Activated CD4-positive, alpha-beta memory T cell treated with anti-CD3 and anti-CD28 coated beads, Interleukin-2, amount 10 ng/mL, durations not matched to agents 7 days and 5 days (primary cell): ENCODE measurements at regions not wholly inside any gene's neighbourhood (a gene's known extent, or its start where the extent isn't known, plus 50 kb on each side); places are given as distances from the start of the nearest gene placed in this dataset.

Experiments used
- CTCF ChIA-PET: fragments of 350-600 bp; sonication (Branson Sonifier 250); formaldehyde crosslinking; loops from one replicate; lab custom pipeline; 2021; ENCODE audit warnings: antibody characterized with exemption, inconsistent platforms; lab: Charles Lee
- POLR2A ChIA-PET: fragments of 350-600 bp; sonication (Branson Sonifier 250); formaldehyde crosslinking; loops from one replicate; lab custom pipeline; 2021; ENCODE audit warnings: antibody characterized with exemption; lab: Charles Lee
- DNase-seq: peaks from one replicate; pipeline ENCODE4 v3.0.0-alpha.2; 2020
- H3K27ac Mint-ChIP-seq: one replicate; pipeline ENCODE4 v1.8.0; 2021; ENCODE audit warnings: mild to moderate bottlenecking, mixed read lengths
- H3K27me3 Mint-ChIP-seq: one replicate; pipeline ENCODE4 v1.8.0; 2021; ENCODE audit warnings: mixed read lengths
- H3K36me3 Mint-ChIP-seq: one replicate; pipeline ENCODE4 v1.8.0; 2021; ENCODE audit warnings: low read depth, mixed read lengths
- H3K4me1 Mint-ChIP-seq: one replicate; pipeline ENCODE4 v1.8.0; 2021; ENCODE audit warnings: mixed read lengths
- H3K4me3 Mint-ChIP-seq: one replicate; pipeline ENCODE4 v1.8.0; 2021; ENCODE audit warnings: mild to moderate bottlenecking, mixed read lengths
- H3K9me3 Mint-ChIP-seq: one replicate; pipeline ENCODE4 v1.8.0; 2021; ENCODE audit warnings: mixed read lengths

- no peak overlapping the region for H3K27ac Mint-ChIP-seq
- no peaks in the 10 kb centered on the region for H3K4me1 Mint-ChIP-seq
- H3K4me3 Mint-ChIP-seq: no peak overlapping the region
- H3K36me3 Mint-ChIP-seq: no peaks in the 10 kb centered on the region
- H3K27me3 Mint-ChIP-seq: no peaks in the 10 kb centered on the region
- POLR2A ChIA-PET: no interaction called here
- CTCF ChIA-PET: no interaction called here
- H3K9me3 Mint-ChIP-seq: no peaks in the 10 kb centered on the region
- no peak for DNase-seq
These were observed 159.4 kb upstream of the TENM3 start for GRCh38 chr4:182083671-182084410.

GRCh38 chr4:182085051-182085480, 158.1 kb upstream of the TENM3 start:
- no peak for DNase-seq
- Mint-ChIP-seq H3K27me3 (no peaks in the 10 kb centered on the region), H3K27ac (no peak overlapping the region), H3K4me1 (no peaks in the 10 kb centered on the region), H3K36me3 (no peaks in the 10 kb centered on the region), H3K9me3 (no peaks in the 10 kb centered on the region), H3K4me3 (no peak overlapping the region)
- CTCF ChIA-PET: no interaction called here
- POLR2A ChIA-PET: no interaction called here

- no peaks in the 10 kb centered on the region for H3K27me3 Mint-ChIP-seq
- H3K4me1 Mint-ChIP-seq: no peaks in the 10 kb centered on the region
- no peak overlapping the region for H3K27ac Mint-ChIP-seq
- H3K9me3 Mint-ChIP-seq: peaks cover 2% of the 10 kb centered on the region
- DNase-seq: no peak
- POLR2A ChIA-PET: no interaction called here
- no peaks in the 10 kb centered on the region for H3K36me3 Mint-ChIP-seq
- CTCF ChIA-PET: no interaction called here
- no peak overlapping the region for H3K4me3 Mint-ChIP-seq
These were observed 153.9 kb upstream of the TENM3 start for GRCh38 chr4:182089326-182089725.

DNA sequence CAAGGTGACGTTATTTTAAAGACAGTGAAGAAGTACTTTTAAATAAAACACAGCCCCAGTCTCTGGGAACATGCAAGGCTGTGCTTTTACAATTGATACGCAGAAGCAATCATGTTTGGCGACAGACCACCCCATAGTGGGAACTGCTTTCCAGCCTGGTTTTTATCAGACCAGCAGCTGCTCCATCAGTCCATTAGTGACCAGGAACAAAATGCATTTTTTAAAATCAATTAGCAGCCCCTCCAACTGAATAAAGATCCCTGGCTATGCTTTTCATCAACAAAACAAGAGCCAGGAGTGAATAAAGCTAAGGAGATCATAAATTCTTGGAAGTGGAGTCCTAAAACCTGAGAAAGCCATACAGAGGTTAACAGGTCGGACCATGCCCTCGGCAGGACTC, 153.0 kb upstream of the TENM3 start:
- no peaks in the 10 kb centered on the region for H3K27me3 Mint-ChIP-seq
- H3K27ac Mint-ChIP-seq: no peak overlapping the region
- POLR2A ChIA-PET: no interaction called here
- H3K36me3 Mint-ChIP-seq: no peaks in the 10 kb centered on the region
- CTCF ChIA-PET: no interaction called here
- DNase-seq: no peak
- peaks cover 2% of the 10 kb centered on the region for H3K9me3 Mint-ChIP-seq
- no peaks in the 10 kb centered on the region for H3K4me1 Mint-ChIP-seq
- no peak overlapping the region for H3K4me3 Mint-ChIP-seq

DNA sequence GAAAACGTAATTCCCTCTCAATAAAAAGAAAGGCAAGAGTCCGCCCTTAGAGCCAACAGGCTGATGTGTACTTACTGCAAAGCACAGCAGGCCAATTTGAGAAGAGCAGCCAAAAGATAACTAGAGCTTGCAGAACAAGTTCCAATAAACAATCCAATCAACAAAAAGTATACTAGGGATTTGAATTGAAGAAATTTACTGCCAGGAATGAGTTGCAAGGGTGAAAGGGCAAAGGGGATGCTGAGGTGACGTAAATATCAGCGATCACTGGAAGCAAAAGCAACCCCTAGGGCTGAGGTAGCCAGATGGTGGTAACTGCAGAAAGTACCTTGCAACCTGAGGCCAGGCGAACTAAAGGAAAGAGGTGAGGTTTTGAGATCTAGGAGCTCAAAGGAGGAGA, 152.1 kb upstream of the TENM3 start:
- DNase-seq: no peak
- Mint-ChIP-seq H3K27ac (no peak overlapping the region), H3K4me3 (no peak overlapping the region), H3K9me3 (peaks cover 2% of the 10 kb centered on the region), H3K27me3 (no peaks in the 10 kb centered on the region), H3K4me1 (no peaks in the 10 kb centered on the region), H3K36me3 (no peaks in the 10 kb centered on the region)
- POLR2A ChIA-PET: no interaction called here
- CTCF ChIA-PET: no interaction called here

- Mint-ChIP-seq H3K36me3 (no peaks in the 10 kb centered on the region), H3K4me3 (no peak overlapping the region), H3K27ac (no peak overlapping the region), H3K4me1 (no peaks in the 10 kb centered on the region), H3K27me3 (no peaks in the 10 kb centered on the region), H3K9me3 (peaks cover 2% of the 10 kb centered on the region)
- DNase-seq: no peak
- ChIA-PET POLR2A (no interaction called here), CTCF (no interaction called here)
These were observed 149.8 kb upstream of the TENM3 start for GRCh38 chr4:182093431-182093831.

DNA sequence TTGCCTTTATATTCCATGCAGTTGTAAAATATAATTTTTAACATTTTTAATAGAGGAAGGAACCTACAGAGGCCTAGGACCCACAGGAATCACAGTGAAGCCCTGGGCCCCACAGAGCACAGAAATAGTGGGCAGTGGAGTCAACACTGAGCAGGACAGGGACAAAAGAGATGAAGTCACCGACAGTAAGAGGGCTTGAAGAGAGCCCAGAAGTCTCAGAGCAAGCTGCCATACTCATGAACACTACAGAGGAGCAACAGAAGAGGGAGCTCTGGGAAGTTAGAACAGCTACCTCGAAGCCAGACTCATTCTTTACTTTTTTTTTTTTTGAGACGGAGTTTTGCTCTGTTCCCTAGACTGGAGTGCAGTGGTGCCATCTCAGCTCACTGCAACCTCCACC, 149.3 kb upstream of the TENM3 start:
- no peaks in the 10 kb centered on the region for H3K36me3 Mint-ChIP-seq
- no peak overlapping the region for H3K4me3 Mint-ChIP-seq
- no peaks in the 10 kb centered on the region for H3K27me3 Mint-ChIP-seq
- ChIA-PET POLR2A (no interaction called here), CTCF (no interaction called here)
- H3K9me3 Mint-ChIP-seq: peaks cover 2% of the 10 kb centered on the region
- no peak overlapping the region for H3K27ac Mint-ChIP-seq
- no peaks in the 10 kb centered on the region for H3K4me1 Mint-ChIP-seq
- no peak for DNase-seq

- Mint-ChIP-seq H3K4me3 (no peak overlapping the region), H3K27ac (no peak overlapping the region), H3K9me3 (no peaks in the 10 kb centered on the region), H3K4me1 (no peaks in the 10 kb centered on the region), H3K27me3 (no peaks in the 10 kb centered on the region), H3K36me3 (no peaks in the 10 kb centered on the region)
- POLR2A ChIA-PET: no interaction called here
- CTCF ChIA-PET: no interaction called here
- DNase-seq: no peak
These were observed 141.6 kb upstream of the TENM3 start for GRCh38 chr4:182101618-182102017.

GRCh38 chr4:182102576-182102975, 140.6 kb upstream of the TENM3 start:
- H3K36me3 Mint-ChIP-seq: no peaks in the 10 kb centered on the region
- H3K27me3 Mint-ChIP-seq: no peaks in the 10 kb centered on the region
- no peaks in the 10 kb centered on the region for H3K4me1 Mint-ChIP-seq
- H3K27ac Mint-ChIP-seq: no peak overlapping the region
- H3K9me3 Mint-ChIP-seq: no peaks in the 10 kb centered on the region
- POLR2A ChIA-PET: no interaction called here
- CTCF ChIA-PET: no interaction called here
- H3K4me3 Mint-ChIP-seq: no peak overlapping the region
- DNase-seq: no peak

GRCh38 chr4:182103614-182104319, 139.4 kb upstream of the TENM3 start:
- no peak overlapping the region for H3K4me3 Mint-ChIP-seq
- POLR2A ChIA-PET: no interaction called here
- H3K9me3 Mint-ChIP-seq: no peaks in the 10 kb centered on the region
- no peak for DNase-seq
- CTCF ChIA-PET: no interaction called here
- H3K27me3 Mint-ChIP-seq: no peaks in the 10 kb centered on the region
- no peaks in the 10 kb centered on the region for H3K4me1 Mint-ChIP-seq
- H3K36me3 Mint-ChIP-seq: no peaks in the 10 kb centered on the region
- no peak overlapping the region for H3K27ac Mint-ChIP-seq

DNA sequence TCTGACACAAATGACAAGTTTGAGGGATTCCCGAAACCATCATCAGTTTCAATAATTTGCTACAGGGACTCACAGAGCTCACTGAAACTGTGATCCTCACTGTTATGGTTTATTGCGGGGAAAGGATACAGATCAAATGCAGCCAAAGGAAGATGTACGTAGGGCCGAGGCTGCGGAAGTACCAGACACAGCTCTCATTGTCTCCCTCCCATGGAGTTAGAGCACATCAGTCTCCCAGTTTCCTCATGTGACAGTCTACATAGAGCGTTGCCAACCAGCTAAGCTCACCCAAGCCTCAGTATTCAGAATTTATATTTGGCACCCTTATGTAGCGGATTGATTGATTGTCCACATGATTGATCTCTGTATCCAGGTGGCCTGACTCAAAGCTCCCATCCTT, 137.8 kb upstream of the TENM3 start:
- H3K36me3 Mint-ChIP-seq: no peaks in the 10 kb centered on the region
- no peaks in the 10 kb centered on the region for H3K4me1 Mint-ChIP-seq
- no peaks in the 10 kb centered on the region for H3K27me3 Mint-ChIP-seq
- no peaks in the 10 kb centered on the region for H3K9me3 Mint-ChIP-seq
- POLR2A ChIA-PET: no interaction called here
- no peak overlapping the region for H3K27ac Mint-ChIP-seq
- CTCF ChIA-PET: no interaction called here
- no peak overlapping the region for H3K4me3 Mint-ChIP-seq
- DNase-seq: no peak

- Mint-ChIP-seq H3K36me3 (no peaks in the 10 kb centered on the region), H3K4me3 (no peak overlapping the region), H3K27ac (no peak overlapping the region), H3K4me1 (no peaks in the 10 kb centered on the region), H3K27me3 (no peaks in the 10 kb centered on the region), H3K9me3 (no peaks in the 10 kb centered on the region)
- ChIA-PET POLR2A (no interaction called here), CTCF (no interaction called here)
- DNase-seq: no peak
These were observed 135.3 kb upstream of the TENM3 start for GRCh38 chr4:182107931-182108330.

- POLR2A ChIA-PET: no interaction called here
- DNase-seq: no peak
- H3K9me3 Mint-ChIP-seq: no peaks in the 10 kb centered on the region
- H3K4me1 Mint-ChIP-seq: no peaks in the 10 kb centered on the region
- H3K27ac Mint-ChIP-seq: no peak overlapping the region
- no peaks in the 10 kb centered on the region for H3K27me3 Mint-ChIP-seq
- H3K36me3 Mint-ChIP-seq: no peaks in the 10 kb centered on the region
- no peak overlapping the region for H3K4me3 Mint-ChIP-seq
- CTCF ChIA-PET: no interaction called here
These were observed 131.6 kb upstream of the TENM3 start for GRCh38 chr4:182111586-182111985.

DNA sequence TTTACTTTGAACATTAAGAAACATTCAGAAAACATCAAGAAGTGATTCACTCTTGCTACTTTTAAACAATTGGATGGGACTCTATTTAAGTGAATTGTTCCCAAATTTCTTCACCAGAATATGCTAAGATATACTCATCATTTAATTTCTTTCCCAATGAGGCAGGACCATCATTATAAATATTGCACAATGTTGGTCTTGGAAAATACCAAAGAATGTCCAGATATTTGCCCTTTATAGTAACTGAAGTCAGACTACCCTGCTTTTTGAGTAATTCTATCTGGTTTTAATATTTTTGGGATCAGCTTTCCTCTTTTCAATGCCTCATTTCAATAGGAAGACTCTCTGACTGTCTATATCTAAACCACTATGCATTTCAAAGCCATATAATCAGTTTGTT, 129.4 kb upstream of the TENM3 start:
- Mint-ChIP-seq H3K36me3 (no peaks in the 10 kb centered on the region), H3K27ac (no peak overlapping the region), H3K9me3 (no peaks in the 10 kb centered on the region), H3K4me3 (no peak overlapping the region), H3K27me3 (no peaks in the 10 kb centered on the region), H3K4me1 (no peaks in the 10 kb centered on the region)
- CTCF ChIA-PET: no interaction called here
- no peak for DNase-seq
- POLR2A ChIA-PET: no interaction called here
